IMR-90 (cell line): ENCODE measurements at regions not wholly inside any gene's neighbourhood (a gene's known extent, or its start where the extent isn't known, plus 50 kb on each side); places are given as distances from the start of the nearest gene placed in this dataset.

Source experiments
- ATAC-seq: fragments of 200-7000 bp; cut with Tn5 transposase; 2 replicates; pipeline ENCODE4 v1.9.1; 2020; ENCODE audit warnings: low read depth, mild to moderate bottlenecking, moderate library complexity
- BruUV-seq: library from RNA; stranded (reverse); fragments of 400-500 nt; replicated peaks from 2 replicates; lab custom pipeline; 2021; lab: Mats Ljungman, UMichigan
- CTCF ChIA-PET: fragments of 300-600 bp; formaldehyde crosslinking; extraction: SDS; loops from one replicate; lab custom pipeline; 2021; ENCODE audit warnings: antibody characterized with exemption; lab: Yijun Ruan, JAX
- POLR2A ChIA-PET: fragments of 300-600 bp; sonication (Branson Sonifier 250); formaldehyde crosslinking; loops from one replicate; lab custom pipeline; 2022; ENCODE audit warnings: antibody characterized with exemption; ENCODE audit not compliant: unreplicated experiment; lab: Charles Lee
- DNase-seq: peaks from one replicate; pipeline ENCODE4 v3.0.0; 2013
- H2AFZ ChIP-seq: replicated peaks from 2 replicates; pipeline ENCODE3; 2013; ENCODE audit warnings: low read length, mild to moderate bottlenecking; ENCODE audit not compliant: poor library complexity
- H2AK5ac ChIP-seq: 2 replicates; pipeline ENCODE4 v1.6.1; 2013; ENCODE audit warnings: low read depth, low read length, inconsistent platforms
- H2AK9ac ChIP-seq: replicated peaks from 2 replicates; pipeline ENCODE3; 2013; ENCODE audit warnings: mild to moderate bottlenecking, low read depth, low read length, moderate library complexity; ENCODE audit not compliant: poor library complexity
- H2BK120ac ChIP-seq: 2 replicates; pipeline ENCODE4 v1.6.1; 2013; ENCODE audit warnings: low read depth, low read length, inconsistent platforms
- H2BK15ac ChIP-seq: 3 replicates; pipeline ENCODE4 v1.6.1; 2013; ENCODE audit warnings: low read depth, low read length, inconsistent platforms
- H2BK20ac ChIP-seq: 2 replicates; pipeline ENCODE4 v1.6.1; 2013; ENCODE audit warnings: low read depth, mild to moderate bottlenecking, inconsistent platforms, low read length, moderate library complexity
- H2BK5ac ChIP-seq: 2 replicates; pipeline ENCODE4 v1.6.1; 2013; ENCODE audit warnings: mild to moderate bottlenecking, low read depth, low read length, inconsistent platforms; ENCODE audit not compliant: poor library complexity, severe bottlenecking
- H3K14ac ChIP-seq: replicated peaks from 2 replicates; pipeline ENCODE4 v1.6.1; 2013; ENCODE audit warnings: low read depth, low read length, inconsistent platforms
- H3K18ac ChIP-seq: 2 replicates; pipeline ENCODE4 v1.6.1; 2013; ENCODE audit warnings: low read depth, low read length, control low read depth
- H3K23ac ChIP-seq: 2 replicates; pipeline ENCODE4 v1.6.1; 2013; ENCODE audit warnings: low read depth, low read length, inconsistent platforms
- H3K27ac ChIP-seq: 2 replicates; pipeline ENCODE4 v1.5.1; 2013; ENCODE audit warnings: mild to moderate bottlenecking, control low read depth, low read length; ENCODE audit not compliant: insufficient read depth
- H3K27me3 ChIP-seq: 2 replicates; pipeline ENCODE4 v1.6.1; 2013; ENCODE audit warnings: low read length; ENCODE audit not compliant: control insufficient read depth, insufficient read depth
- H3K36me3 ChIP-seq: 2 replicates; pipeline ENCODE4 v1.6.1; 2013; ENCODE audit warnings: low read length, mixed read lengths; ENCODE audit not compliant: control insufficient read depth, insufficient read depth
- H3K4ac ChIP-seq: 2 replicates; pipeline ENCODE4 v1.6.1; 2013; ENCODE audit warnings: low read depth, low read length, inconsistent platforms
- H3K4me1 ChIP-seq: 2 replicates; pipeline ENCODE4 v1.6.1; 2013; ENCODE audit warnings: low read length, mixed read lengths; ENCODE audit not compliant: control insufficient read depth, insufficient read depth
- H3K4me2 ChIP-seq: 2 replicates; pipeline ENCODE4 v1.6.1; 2013; ENCODE audit warnings: low read depth, mild to moderate bottlenecking, control low read depth, low read length, moderate library complexity
- H3K4me3 ChIP-seq: 2 replicates; pipeline ENCODE4 v1.5.1; 2013; ENCODE audit warnings: low read depth, mild to moderate bottlenecking, control low read depth, low read length, moderate library complexity; ENCODE audit not compliant: insufficient read depth
- H3K56ac ChIP-seq: 2 replicates; pipeline ENCODE4 v1.6.1; 2013; ENCODE audit warnings: low read length, inconsistent platforms; ENCODE audit not compliant: insufficient read depth; ENCODE audit errors: extremely low read depth
- H3K79me1 ChIP-seq, 2 experiments: 2 replicates each; pipeline ENCODE4 v1.6.1; 2013; ENCODE audit warnings: low read length in 2 of 2, inconsistent platforms in 1 of 2, low read depth in 1 of 2
- H3K9ac ChIP-seq: 2 replicates; pipeline ENCODE4 v1.6.1; 2013; ENCODE audit warnings: low read depth, low read length, control low read depth
- H3K9me1 ChIP-seq: 2 replicates; pipeline ENCODE4 v1.6.1; 2013; ENCODE audit warnings: low read length, inconsistent platforms; ENCODE audit not compliant: insufficient read depth
- H3K9me3 ChIP-seq: 2 replicates; pipeline ENCODE4 v1.6.1; 2013; ENCODE audit warnings: low read length; ENCODE audit not compliant: control insufficient read depth, insufficient read depth
- H4K20me1 ChIP-seq: 2 replicates; pipeline ENCODE4 v1.6.1; 2013; ENCODE audit warnings: low read length, inconsistent platforms; ENCODE audit not compliant: insufficient read depth
- H4K5ac ChIP-seq: 2 replicates; pipeline ENCODE4 v1.6.1; 2013; ENCODE audit warnings: mild to moderate bottlenecking, low read depth, low read length, control low read depth
- H4K8ac ChIP-seq, 2 experiments: 2 replicates each; pipeline ENCODE4 v1.6.1; 2013; ENCODE audit warnings: low read depth in 2 of 2, low read length in 2 of 2, control low read depth in 1 of 2, inconsistent platforms in 1 of 2
- H4K91ac ChIP-seq: 2 replicates; pipeline ENCODE4 v1.6.1; 2013; ENCODE audit warnings: low read depth, low read length, inconsistent platforms; ENCODE audit not compliant: insufficient read depth
- BHLHE40 ChIP-seq: fragments of 150-350 bp; IDR thresholded peaks from 2 replicates; pipeline ENCODE4 v1.6.1; 2016; ENCODE audit warnings: mild to moderate bottlenecking, low read depth, low read length
- CEBPB ChIP-seq: IDR thresholded peaks from 2 replicates; pipeline ENCODE4 v1.6.1; 2012; ENCODE audit warnings: low read depth, low read length, improper control_type of control experiment
- CHD1 ChIP-seq: IDR thresholded peaks from 2 replicates; pipeline ENCODE4 v1.6.1; 2012; ENCODE audit warnings: low read depth, low read length, improper control_type of control experiment
- CTCF ChIP-seq: conservative IDR thresholded peaks from 2 replicates; pipeline ENCODE4 v1.5.1; 2012; ENCODE audit warnings: mild to moderate bottlenecking, low read depth, low read length, improper control_type of control experiment
- FOS ChIP-seq: fragments of 150-350 bp; IDR thresholded peaks from 2 replicates; pipeline ENCODE4 v1.6.1; 2016; ENCODE audit warnings: low read depth, low read length
- MAFK ChIP-seq: IDR thresholded peaks from 2 replicates; pipeline ENCODE4 v1.6.1; 2012; ENCODE audit warnings: low read depth, low read length, improper control_type of control experiment
- MAZ ChIP-seq: IDR thresholded peaks from 2 replicates; pipeline ENCODE4 v1.6.1; 2012; ENCODE audit warnings: low read depth, mild to moderate bottlenecking, low read length, improper control_type of control experiment, moderate library complexity, borderline replicate concordance
- MXI1 ChIP-seq: IDR thresholded peaks from 2 replicates; pipeline ENCODE4 v1.6.1; 2012; ENCODE audit warnings: low read depth, mild to moderate bottlenecking, low read length, moderate library complexity, borderline replicate concordance
- NFE2L2 ChIP-seq: fragments of 150-350 bp; IDR thresholded peaks from 2 replicates; pipeline ENCODE4 v1.6.1; 2016; ENCODE audit warnings: low read depth, mild to moderate bottlenecking, low read length
- POLR2A ChIP-seq: IDR thresholded peaks from 2 replicates; pipeline ENCODE4 v1.6.1; 2012; ENCODE audit warnings: mild to moderate bottlenecking, low read depth, low read length
- RAD21 ChIP-seq: IDR thresholded peaks from 2 replicates; pipeline ENCODE4 v1.6.1; 2012; ENCODE audit warnings: low read length, improper control_type of control experiment
- RCOR1 ChIP-seq: IDR thresholded peaks from 2 replicates; pipeline ENCODE4 v1.6.1; 2012; ENCODE audit warnings: mild to moderate bottlenecking, low read length, improper control_type of control experiment; ENCODE audit not compliant: insufficient replicate concordance
- RFX5 ChIP-seq: IDR thresholded peaks from 2 replicates; pipeline ENCODE4 v1.8.0; 2012; ENCODE audit warnings: low read depth, mild to moderate bottlenecking, low read length, moderate library complexity
- SMC3 ChIP-seq: fragments of 150-350 bp; IDR thresholded peaks from 2 replicates; pipeline ENCODE4 v1.6.1; 2016; ENCODE audit warnings: low read depth, mild to moderate bottlenecking, antibody characterized with exemption, low read length, moderate library complexity
- WGBS, 2 experiments: methylation state at CpG; one replicate each; pipeline versions ENCODE4 v1.1.5 to v1.1.7; 2013; ENCODE audit warnings: missing lambda C conversion rate in 2 of 2; ENCODE audit not compliant: insufficient read length in 1 of 2; ENCODE audit errors: extremely low coverage in 2 of 2; 5-methylcytosine and 5-hydroxymethylcytosine counted together
- dilution Hi-C: fragments of 300-500 bp; cut with HindIII; formaldehyde crosslinking; loops from one replicate; pipeline ENCODE4 v1.14.3; 2018; ENCODE audit warnings: low sequenced_read_pairs; ENCODE audit not compliant: unreplicated experiment
- in situ Hi-C: fragments of 300-500 bp; cut with MboI; formaldehyde crosslinking; loops from 3 replicates; pipeline ENCODE4 v1.14.3; 2019; ENCODE audit warnings: low sequenced_read_pairs, inconsistent platforms, mixed read lengths
- intact Hi-C: fragments of 100-400 bp; cut with micrococcal nuclease; formaldehyde crosslinking; loops from 2 replicates; pipeline ENCODE4 v1.10.0; 2022
- TF ChIP-seq, protein P1 (sequence below): fragments of 150-350 bp; IDR thresholded peaks from 2 replicates; pipeline ENCODE4 v1.6.1; 2016; ENCODE audit warnings: low read depth, mild to moderate bottlenecking, low read length, moderate library complexity, borderline replicate concordance
- TF ChIP-seq, protein P2 (sequence below): fragments of 150-350 bp; IDR thresholded peaks from 2 replicates; pipeline ENCODE4 v1.6.1; 2017; ENCODE audit warnings: mild to moderate bottlenecking, antibody characterized with exemption, low read length, low read depth

DNA sequence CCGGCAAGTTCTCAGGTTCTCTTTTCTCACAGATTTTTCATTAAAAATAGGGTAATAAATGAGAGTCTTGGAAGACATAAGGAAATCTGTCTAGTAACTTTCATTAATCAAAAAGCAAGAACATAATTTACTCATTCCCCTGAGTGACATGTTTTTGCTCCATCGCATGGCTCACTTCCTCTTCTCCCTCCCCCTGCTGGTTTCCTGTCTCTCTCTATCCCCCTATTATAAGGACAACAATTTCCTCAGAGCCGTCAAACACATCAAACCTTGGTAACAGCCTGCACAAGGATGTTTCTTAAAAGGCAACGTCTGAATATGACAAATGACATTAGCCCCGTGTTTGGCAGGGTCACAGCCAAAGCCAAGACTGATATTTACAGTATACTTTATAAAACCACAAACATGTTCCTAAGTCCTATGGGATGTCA, 1149.6 kb downstream of the IGSF11 start:
- Histone ChIP-seq H2AK9ac (no peak overlapping the region), H3K79me1 (no peaks in the 10 kb centered on the region), H4K20me1 (no peaks in the 10 kb centered on the region), H2BK120ac (no peak overlapping the region), H3K27ac (no peak overlapping the region), H3K18ac (no peak overlapping the region), H2AK5ac (no peak overlapping the region), H3K9me3 (no peaks in the 10 kb centered on the region), H2BK20ac (no peak overlapping the region), H3K14ac (no peak overlapping the region), H3K9me1 (0 out of 2 replicates have a peak, but pooled peaks cover 5% of the 10 kb centered on the region), H4K5ac (no peak overlapping the region), H4K91ac (no peak overlapping the region), H3K9ac (no peak overlapping the region), H3K4me1 (0 out of 2 replicates have a peak, but pooled peaks cover 2% of the 10 kb centered on the region), H3K56ac (no peak overlapping the region), H3K23ac (no peak overlapping the region), H3K4ac (no peak overlapping the region), H3K4me2 (no peak overlapping the region), H4K8ac (no peak overlapping the region), H3K36me3 (no peaks in the 10 kb centered on the region), H3K4me3 (no peak overlapping the region), H3K27me3 (no peaks in the 10 kb centered on the region), H2AFZ (no peak overlapping the region), H2BK15ac (no peak overlapping the region), H2BK5ac (no peak overlapping the region)
- WGBS, 2 experiments, result 18% methylated on average over 2 of the region's 5 CpGs; no CpG with 5 or more reads in 1 of the 2 experiments
- CTCF ChIA-PET, result no interaction called here
- in situ Hi-C loops (no loop called here), dilution Hi-C loops (no loop called here), intact Hi-C loops (no loop called here)
- POLR2A ChIA-PET, result no interaction called here
- DNase-seq, result no peak
- TF ChIP-seq SMC3, result no peak
- no peak for TF ChIP-seq MAZ
- TF ChIP-seq MAFK, result no peak
- TF ChIP-seq NFE2L2, result no peak
- no peak for TF ChIP-seq FOS
- TF ChIP-seq CTCF, result no peak
- TF ChIP-seq BHLHE40, result no peak
- TF ChIP-seq CHD1, result no peak
- TF ChIP-seq, protein P1, sequence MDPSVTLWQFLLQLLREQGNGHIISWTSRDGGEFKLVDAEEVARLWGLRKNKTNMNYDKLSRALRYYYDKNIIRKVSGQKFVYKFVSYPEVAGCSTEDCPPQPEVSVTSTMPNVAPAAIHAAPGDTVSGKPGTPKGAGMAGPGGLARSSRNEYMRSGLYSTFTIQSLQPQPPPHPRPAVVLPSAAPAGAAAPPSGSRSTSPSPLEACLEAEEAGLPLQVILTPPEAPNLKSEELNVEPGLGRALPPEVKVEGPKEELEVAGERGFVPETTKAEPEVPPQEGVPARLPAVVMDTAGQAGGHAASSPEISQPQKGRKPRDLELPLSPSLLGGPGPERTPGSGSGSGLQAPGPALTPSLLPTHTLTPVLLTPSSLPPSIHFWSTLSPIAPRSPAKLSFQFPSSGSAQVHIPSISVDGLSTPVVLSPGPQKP, result no peak
- no peak for TF ChIP-seq RAD21
- TF ChIP-seq RCOR1, result no peak
- no peak for TF ChIP-seq POLR2A
- no peak for TF ChIP-seq RFX5
- TF ChIP-seq CEBPB, result no peak
- TF ChIP-seq MXI1, result no peak
- TF ChIP-seq, protein P2, sequence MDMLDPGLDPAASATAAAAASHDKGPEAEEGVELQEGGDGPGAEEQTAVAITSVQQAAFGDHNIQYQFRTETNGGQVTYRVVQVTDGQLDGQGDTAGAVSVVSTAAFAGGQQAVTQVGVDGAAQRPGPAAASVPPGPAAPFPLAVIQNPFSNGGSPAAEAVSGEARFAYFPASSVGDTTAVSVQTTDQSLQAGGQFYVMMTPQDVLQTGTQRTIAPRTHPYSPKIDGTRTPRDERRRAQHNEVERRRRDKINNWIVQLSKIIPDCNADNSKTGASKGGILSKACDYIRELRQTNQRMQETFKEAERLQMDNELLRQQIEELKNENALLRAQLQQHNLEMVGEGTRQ, result no peak
- no TSS peak for BruUV-seq
- ATAC-seq, result no peak; the same call in 1 of the 2 replicates
